Naive B cell (primary cell): ENCODE measurements at regions not wholly inside any gene's neighbourhood (a gene's known extent, or its start where the extent isn't known, plus 50 kb on each side); places are given as distances from the start of the nearest gene placed in this dataset.
A peak's percentile ranks its signal among the peaks of the same experiment; 100 is the strongest.

ENCODE experiments used
- ATAC-seq, 2 donors: fragments of 150-1000 bp; cut with Tn5 transposase; 2 replicates each; pipeline ENCODE4 v1.10.0; 2021; ENCODE audit warnings: low read depth in 2 of 2, mild to moderate bottlenecking in 2 of 2, moderate library complexity in 2 of 2
- DNase-seq: peaks from one replicate; pipeline ENCODE4 v3.0.0; 2022
- H3K27ac Mint-ChIP-seq, 6 donors: one replicate each; pipeline ENCODE4 v1.8.0; 2020 to 2022; ENCODE audit warnings: mild to moderate bottlenecking in 6 of 6, mixed read lengths in 6 of 6, moderate library complexity in 5 of 6, inconsistent platforms in 2 of 6
- H3K27me3 Mint-ChIP-seq, 3 donors: one replicate each; pipeline ENCODE4 v1.8.0; 2021 to 2022; ENCODE audit warnings: mixed read lengths in 3 of 3, mild to moderate bottlenecking in 1 of 3
- H3K36me3 Mint-ChIP-seq, 2 donors: one replicate each; pipeline ENCODE4 v1.8.0; 2020 to 2022; ENCODE audit warnings: mixed read lengths in 2 of 2, inconsistent platforms in 1 of 2, mild to moderate bottlenecking in 1 of 2
- H3K4me1 Mint-ChIP-seq, 3 donors: one replicate each; pipeline ENCODE4 v1.8.0; 2020 to 2022; ENCODE audit warnings: mixed read lengths in 3 of 3, inconsistent platforms in 1 of 3, mild to moderate bottlenecking in 1 of 3, moderate library complexity in 1 of 3
- H3K4me3 Mint-ChIP-seq, 8 donors: one replicate each; pipeline ENCODE4 v1.8.0; 2020 to 2022; ENCODE audit warnings: mild to moderate bottlenecking in 8 of 8, mixed read lengths in 8 of 8, moderate library complexity in 8 of 8, inconsistent platforms in 2 of 8
- H3K9me3 Mint-ChIP-seq, 7 donors: one replicate each; pipeline ENCODE4 v1.8.0; 2020 to 2022; ENCODE audit warnings: mixed read lengths in 7 of 7, mild to moderate bottlenecking in 5 of 7, inconsistent platforms in 2 of 7, moderate library complexity in 1 of 7

DNA sequence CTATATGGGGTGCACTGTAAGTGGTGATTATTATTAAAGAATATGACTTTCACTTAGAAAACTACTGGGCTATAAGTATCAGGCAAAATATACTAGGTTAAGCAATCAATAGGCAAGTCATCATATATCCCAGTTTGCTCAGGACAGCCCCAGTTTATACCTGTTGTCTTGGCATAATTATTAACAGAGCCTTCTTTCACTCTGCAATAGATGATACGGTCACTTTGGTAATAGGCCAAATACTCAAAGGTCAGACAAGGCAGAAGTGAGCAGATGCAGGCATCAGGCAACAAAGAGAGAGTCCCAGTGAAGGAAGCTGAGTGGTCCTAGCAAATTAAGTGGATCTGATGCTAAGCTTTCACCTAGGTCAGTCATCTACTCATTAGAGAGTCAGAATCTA, 599.9 kb downstream of the LMO4 start:
- Mint-ChIP-seq H3K4me3 (no peak overlapping the region), H3K27me3 (no peaks in the 10 kb centered on the region)
- no peak for ATAC-seq

DNA sequence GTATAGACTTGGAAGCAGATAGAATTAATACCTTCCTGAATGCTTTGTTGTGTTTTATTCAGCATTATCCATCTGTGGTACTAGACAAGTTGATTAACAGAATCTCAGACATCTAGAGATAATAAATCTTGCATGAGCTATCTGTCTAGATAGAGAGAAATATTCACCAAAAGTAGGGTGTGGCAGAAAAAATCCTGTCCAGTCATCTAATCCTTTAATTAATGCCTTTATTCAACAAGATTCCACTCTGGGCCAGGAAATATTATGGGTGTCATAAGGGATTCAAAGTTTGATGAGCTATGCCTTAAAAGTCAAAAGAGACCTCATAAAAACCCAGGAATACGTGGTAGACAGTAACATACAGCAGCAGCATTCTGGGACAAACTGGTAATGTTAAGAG, 601.2 kb downstream of the LMO4 start:
- H3K4me1 Mint-ChIP-seq, result no peaks in the 10 kb centered on the region
- H3K27me3 Mint-ChIP-seq, result no peaks in the 10 kb centered on the region
- DNase-seq (no peak), ATAC-seq (no peak)
- peaks cover 5 to 30% (median 13%) of the 10 kb centered on the region in 7 donors for H3K9me3 Mint-ChIP-seq
- no peak overlapping the region for H3K27ac Mint-ChIP-seq
- no peak overlapping the region for H3K4me3 Mint-ChIP-seq
- H3K36me3 Mint-ChIP-seq, result peaks cover 9% of the 10 kb centered on the region in 2 donors

More for the DNA sequence above, 599.9 kb downstream of the LMO4 start:
- DNase-seq, result no peak
- H3K4me1 Mint-ChIP-seq, result no peaks in the 10 kb centered on the region
- H3K36me3 Mint-ChIP-seq, result peaks cover 9% of the 10 kb centered on the region in 2 donors
- peaks cover 5 to 30% (median 13%) of the 10 kb centered on the region in 7 donors for H3K9me3 Mint-ChIP-seq
- H3K27ac Mint-ChIP-seq, result peak overlapping the region in 1 of 6 donors; percentile 63

DNA sequence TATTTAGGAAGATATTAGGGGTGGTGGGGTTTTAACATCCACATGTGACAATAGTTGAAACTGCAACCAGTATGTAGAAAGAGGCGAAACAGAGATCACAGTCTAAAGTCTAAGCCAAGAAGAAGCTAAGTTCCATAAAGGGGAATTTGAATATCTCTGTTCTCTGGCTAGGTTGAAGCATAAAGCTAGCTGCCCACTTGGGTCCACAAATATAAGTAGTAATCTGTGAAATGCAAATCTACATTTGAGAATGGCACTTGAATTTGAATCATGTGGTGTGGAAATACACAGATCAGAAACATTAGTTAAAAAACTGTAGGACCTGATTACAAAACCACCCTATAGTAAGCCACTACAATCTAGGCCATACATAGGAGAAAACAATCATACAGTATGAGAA, 602.1 kb downstream of the LMO4 start:
- Mint-ChIP-seq H3K4me3 (no peak overlapping the region), H3K27me3 (no peaks in the 10 kb centered on the region), H3K9me3 (peaks cover 5 to 30% (median 13%) of the 10 kb centered on the region in 7 donors), H3K36me3 (peaks cover 9% of the 10 kb centered on the region in 2 donors), H3K4me1 (no peaks in the 10 kb centered on the region), H3K27ac (peak overlapping the region in 1 of 6 donors; percentile 25)
- DNase-seq, result no peak
- ATAC-seq, result no peak

- H3K4me1 Mint-ChIP-seq, result no peaks in the 10 kb centered on the region
- peaks cover 5 to 30% (median 13%) of the 10 kb centered on the region in 7 donors for H3K9me3 Mint-ChIP-seq
- DNase-seq (no peak), ATAC-seq (no peak)
- peaks cover 9% of the 10 kb centered on the region in 2 donors for H3K36me3 Mint-ChIP-seq
- no peak overlapping the region for H3K27ac Mint-ChIP-seq
- no peaks in the 10 kb centered on the region for H3K27me3 Mint-ChIP-seq
- H3K4me3 Mint-ChIP-seq, result no peak overlapping the region
These were observed 604.5 kb downstream of the LMO4 start for GRCh38 chr1:87933171-87933570.

DNA sequence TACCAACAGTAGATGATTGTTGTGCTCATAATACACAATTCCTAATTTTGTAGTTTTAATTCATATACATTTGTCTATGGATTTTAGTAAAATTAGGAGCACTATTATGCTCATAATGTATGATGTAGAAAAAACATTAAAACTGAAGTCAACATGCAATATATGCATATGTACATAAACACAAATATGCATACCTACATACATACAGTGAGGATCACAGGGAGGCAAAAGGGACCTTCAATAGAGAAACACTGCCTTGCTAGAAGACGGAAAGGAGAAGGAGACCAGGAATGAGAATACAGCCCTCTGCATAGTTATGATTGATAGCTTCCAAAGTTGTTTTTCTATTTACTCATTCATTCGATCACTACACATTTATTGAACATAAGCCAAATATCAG, 606.5 kb downstream of the LMO4 start:
- no peak for DNase-seq

GRCh38 chr1:87937831-87938395, 609.2 kb downstream of the LMO4 start:
- H3K4me3 Mint-ChIP-seq, result no peak overlapping the region
- no peak overlapping the region for H3K27ac Mint-ChIP-seq
- ATAC-seq, result no peak

More for the DNA sequence above, 606.5 kb downstream of the LMO4 start:
- peaks cover 5 to 22% (median 13%) of the 10 kb centered on the region in 7 donors for H3K9me3 Mint-ChIP-seq
- no peaks in the 10 kb centered on the region for H3K27me3 Mint-ChIP-seq
- H3K36me3 Mint-ChIP-seq, result peaks cover 9% of the 10 kb centered on the region in 2 donors
- no peak overlapping the region for H3K4me3 Mint-ChIP-seq
- no peaks in the 10 kb centered on the region for H3K4me1 Mint-ChIP-seq
- no peak for ATAC-seq
- H3K27ac Mint-ChIP-seq, result no peak overlapping the region

GRCh38 chr1:87938631-87939030, 610.0 kb downstream of the LMO4 start:
- H3K27ac Mint-ChIP-seq, result no peak overlapping the region
- no peak for ATAC-seq
- DNase-seq, result no peak
- no peaks in the 10 kb centered on the region for H3K36me3 Mint-ChIP-seq
- no peak overlapping the region for H3K4me3 Mint-ChIP-seq
- no peaks in the 10 kb centered on the region for H3K4me1 Mint-ChIP-seq
- no peaks in the 10 kb centered on the region for H3K9me3 Mint-ChIP-seq
- H3K27me3 Mint-ChIP-seq, result no peaks in the 10 kb centered on the region

More at GRCh38 chr1:87937831-87938395, 609.2 kb downstream of the LMO4 start:
- no peak for DNase-seq
- Mint-ChIP-seq H3K36me3 (no peaks in the 10 kb centered on the region), H3K27me3 (no peaks in the 10 kb centered on the region), H3K4me1 (no peaks in the 10 kb centered on the region), H3K9me3 (no peaks in the 10 kb centered on the region)

DNA sequence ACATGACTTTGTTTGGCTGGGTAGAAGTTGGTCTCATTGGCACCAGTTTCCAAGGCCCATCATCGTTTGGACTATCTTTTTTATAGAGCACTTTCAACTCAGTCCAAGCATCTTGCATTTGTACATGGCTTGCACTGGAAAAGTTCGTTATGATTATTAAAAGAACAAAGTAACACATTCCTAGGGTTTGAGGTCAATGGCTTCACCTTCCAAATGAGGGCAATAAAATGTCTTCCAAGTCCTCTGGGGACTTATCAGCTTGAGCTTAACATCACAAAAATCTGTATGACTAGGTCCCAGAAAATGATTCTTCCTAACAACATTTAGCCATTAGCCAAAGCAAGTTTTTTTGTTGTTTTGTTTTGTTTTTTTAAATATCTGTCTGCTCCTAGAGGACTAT, 610.8 kb downstream of the LMO4 start:
- no peak for DNase-seq
- Mint-ChIP-seq H3K4me3 (no peak overlapping the region), H3K4me1 (no peaks in the 10 kb centered on the region), H3K27me3 (no peaks in the 10 kb centered on the region), H3K9me3 (no peaks in the 10 kb centered on the region), H3K36me3 (no peaks in the 10 kb centered on the region), H3K27ac (no peak overlapping the region)
- ATAC-seq, result no peak

DNA sequence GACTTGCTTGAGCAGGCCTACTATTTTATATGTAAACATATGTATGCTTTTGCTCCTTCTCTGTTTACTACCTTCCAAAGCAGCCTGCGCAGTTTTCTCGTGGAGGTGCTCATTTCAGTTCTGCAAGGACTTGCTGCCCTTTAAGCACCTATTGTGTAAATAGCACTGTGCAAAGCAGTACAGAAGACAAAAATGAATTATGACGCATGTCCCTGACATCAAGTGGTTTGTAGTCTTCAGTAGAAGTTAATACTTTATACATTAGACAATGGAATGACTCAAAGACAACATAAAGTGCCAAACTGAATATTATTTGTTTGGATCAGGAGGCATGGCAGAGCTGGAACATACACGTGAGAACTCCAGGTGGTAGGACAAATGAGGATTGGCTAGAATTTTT, 611.7 kb downstream of the LMO4 start:
- ATAC-seq, result no peak
- H3K36me3 Mint-ChIP-seq, result no peaks in the 10 kb centered on the region
- peak overlapping the region in 1 of 6 donors; percentile 2 for H3K27ac Mint-ChIP-seq
- H3K27me3 Mint-ChIP-seq, result no peaks in the 10 kb centered on the region
- H3K4me3 Mint-ChIP-seq, result no peak overlapping the region
- H3K9me3 Mint-ChIP-seq, result no peaks in the 10 kb centered on the region
- H3K4me1 Mint-ChIP-seq, result no peaks in the 10 kb centered on the region
- DNase-seq, result no peak

DNA sequence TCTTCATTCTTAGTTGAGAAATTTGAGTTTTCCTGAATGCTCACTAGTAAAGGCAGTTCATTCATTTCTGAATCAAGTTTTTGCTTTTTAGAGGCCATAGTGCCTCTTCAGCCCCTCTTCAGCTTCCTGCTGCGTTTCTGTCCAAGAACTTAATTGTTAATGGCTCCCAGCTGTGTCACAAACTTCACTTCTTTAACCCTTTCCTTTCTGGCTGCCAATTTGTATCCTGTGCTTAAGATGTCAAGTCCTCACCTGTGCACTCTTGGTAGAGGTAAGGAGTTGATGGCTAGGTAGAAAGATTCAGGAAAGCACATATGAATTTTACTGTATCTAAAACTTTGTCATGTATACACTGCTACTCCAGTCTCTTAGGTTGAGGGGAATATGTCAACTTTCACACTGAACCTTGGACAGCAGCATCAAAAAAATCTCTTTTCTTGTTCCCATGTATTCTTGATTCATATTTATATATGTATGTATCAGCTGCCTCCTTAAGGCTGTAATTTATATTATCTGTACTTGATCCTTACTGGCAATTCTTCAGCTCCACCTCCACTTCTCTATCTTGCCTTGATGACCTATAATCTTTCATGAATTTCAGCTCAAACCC, 612.8 kb downstream of the LMO4 start:
- no peaks in the 10 kb centered on the region for H3K4me1 Mint-ChIP-seq
- DNase-seq (no peak), ATAC-seq (no peak)
- no peaks in the 10 kb centered on the region for H3K9me3 Mint-ChIP-seq
- H3K36me3 Mint-ChIP-seq, result no peaks in the 10 kb centered on the region
- H3K4me3 Mint-ChIP-seq, result no peak overlapping the region
- no peak overlapping the region for H3K27ac Mint-ChIP-seq
- H3K27me3 Mint-ChIP-seq, result no peaks in the 10 kb centered on the region

DNA sequence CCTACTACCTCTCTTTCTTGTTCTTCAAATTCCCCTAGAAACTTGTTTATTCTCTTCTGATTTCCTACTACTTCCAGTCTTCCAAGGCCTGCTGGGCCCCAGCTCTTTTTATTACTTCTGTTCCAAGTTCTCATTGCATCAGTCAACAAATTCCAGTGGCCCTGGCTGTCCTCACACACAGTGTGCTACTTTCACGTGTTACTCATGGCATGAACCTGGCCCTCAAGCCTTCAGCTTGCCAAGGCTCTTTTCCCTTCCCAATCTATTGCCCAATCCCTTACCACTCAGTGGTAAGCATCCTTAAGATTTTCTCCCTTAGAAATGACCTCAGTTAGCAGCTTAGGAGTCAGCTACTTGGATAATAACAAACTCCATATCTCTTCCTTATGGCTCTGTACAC, 613.5 kb downstream of the LMO4 start:
- H3K27ac Mint-ChIP-seq, result no peak overlapping the region
- H3K4me3 Mint-ChIP-seq, result no peak overlapping the region
- no peak for DNase-seq

GRCh38 chr1:87949711-87950110, 621.0 kb downstream of the LMO4 start:
- H3K27ac Mint-ChIP-seq, result no peak overlapping the region
- DNase-seq (no peak), ATAC-seq (no peak)
- H3K9me3 Mint-ChIP-seq, result no peaks in the 10 kb centered on the region
- H3K4me1 Mint-ChIP-seq, result peaks cover 10 to 12% (median 11%) of the 10 kb centered on the region in 3 donors
- no peak overlapping the region for H3K4me3 Mint-ChIP-seq
- no peaks in the 10 kb centered on the region for H3K36me3 Mint-ChIP-seq
- peaks cover 0 to 12% (median 0%) of the 10 kb centered on the region in 3 donors for H3K27me3 Mint-ChIP-seq

More for the DNA sequence above, 613.5 kb downstream of the LMO4 start:
- H3K36me3 Mint-ChIP-seq, result no peaks in the 10 kb centered on the region
- no peaks in the 10 kb centered on the region for H3K27me3 Mint-ChIP-seq
- H3K4me1 Mint-ChIP-seq, result no peaks in the 10 kb centered on the region
- H3K9me3 Mint-ChIP-seq, result no peaks in the 10 kb centered on the region
- ATAC-seq, result no peak

GRCh38 chr1:87950369-87950768, 621.7 kb downstream of the LMO4 start:
- H3K4me3 Mint-ChIP-seq, result no peak overlapping the region
- peaks cover 10 to 12% (median 11%) of the 10 kb centered on the region in 3 donors for H3K4me1 Mint-ChIP-seq
- H3K27ac Mint-ChIP-seq, result no peak overlapping the region
- H3K9me3 Mint-ChIP-seq, result no peaks in the 10 kb centered on the region
- DNase-seq (no peak), ATAC-seq (no peak)
- H3K36me3 Mint-ChIP-seq, result no peaks in the 10 kb centered on the region
- peaks cover 0 to 12% (median 0%) of the 10 kb centered on the region in 3 donors for H3K27me3 Mint-ChIP-seq

GRCh38 chr1:87951409-87951808, 622.7 kb downstream of the LMO4 start:
- no peak for ATAC-seq
- no peak overlapping the region for H3K27ac Mint-ChIP-seq
- DNase-seq, result no peak
- no peaks in the 10 kb centered on the region for H3K9me3 Mint-ChIP-seq
- H3K27me3 Mint-ChIP-seq, result peaks cover 0 to 12% (median 0%) of the 10 kb centered on the region in 3 donors
- H3K36me3 Mint-ChIP-seq, result no peaks in the 10 kb centered on the region
- no peak overlapping the region for H3K4me3 Mint-ChIP-seq
- peaks cover 10 to 12% (median 11%) of the 10 kb centered on the region in 3 donors for H3K4me1 Mint-ChIP-seq
